SU-DHL-6 (cell line): ENCODE measurements at regions not wholly inside any gene's neighbourhood (a gene's known extent, or its start where the extent isn't known, plus 50 kb on each side); places are given as distances from the start of the nearest gene placed in this dataset.

ENCODE experiments used
- H2AFZ ChIP-seq: fragments of 200-600 bp; sonication (generic); 2 replicates; pipeline ENCODE4 v1.6.1; 2014; ENCODE audit warnings: low read depth, mild to moderate bottlenecking, moderate library complexity, mixed read lengths, antibody characterized with exemption, low read length; ENCODE audit not compliant: severe bottlenecking
- H3F3A ChIP-seq: fragments of 200-600 bp; shearing (Covaris generic); 2 replicates; pipeline ENCODE4 v1.6.0; 2016; ENCODE audit warnings: antibody characterized with exemption, mild to moderate bottlenecking; ENCODE audit not compliant: insufficient read depth
- H3K27ac ChIP-seq: fragments of 200-600 bp; sonication (generic); 2 replicates; pipeline ENCODE4 v1.5.1; 2016; ENCODE audit warnings: low read depth, mild to moderate bottlenecking, low read length, moderate library complexity, mixed read lengths
- H3K27me3 ChIP-seq: fragments of 200-600 bp; sonication (generic), shearing (Covaris generic); 2 replicates; pipeline ENCODE4 v1.6.0; 2014; ENCODE audit warnings: mild to moderate bottlenecking, low read length
- H3K36me3 ChIP-seq: fragments of 200-600 bp; sonication (generic); 2 replicates; pipeline ENCODE4 v1.6.1; 2014; ENCODE audit warnings: mild to moderate bottlenecking, low read length, mixed read lengths
- H3K4me2 ChIP-seq: fragments of 300-600, 200-600 bp; shearing (Covaris generic), sonication (generic); 2 replicates; pipeline ENCODE4 v1.6.0; 2014; ENCODE audit warnings: low read length, low read depth, mild to moderate bottlenecking; ENCODE audit not compliant: poor library complexity, severe bottlenecking
- H3K4me3 ChIP-seq: fragments of 200-600 bp; sonication (generic); 2 replicates; pipeline ENCODE4 v1.5.1; 2014; ENCODE audit warnings: antibody characterized with exemption, low read length, mild to moderate bottlenecking, mixed read lengths; ENCODE audit not compliant: insufficient read depth, poor library complexity, severe bottlenecking
- H3K79me2 ChIP-seq: fragments of 200-600 bp; sonication (generic); 2 replicates; pipeline ENCODE4 v1.6.1; 2014; ENCODE audit warnings: mild to moderate bottlenecking, low read length, moderate library complexity; ENCODE audit not compliant: insufficient read depth
- H3K9ac ChIP-seq: fragments of 200-600 bp; sonication (generic); 2 replicates; pipeline ENCODE4 v1.7.0; 2014; ENCODE audit warnings: mild to moderate bottlenecking, low read length
- H3K9me2 ChIP-seq: fragments of 200-600 bp; sonication (generic); replicated peaks from 2 replicates; pipeline ENCODE4 v1.6.1; 2014; ENCODE audit warnings: low read length; ENCODE audit not compliant: insufficient read depth
- H3K9me3 ChIP-seq: fragments of 200-600 bp; sonication (generic); 2 replicates; pipeline ENCODE4 v1.6.1; 2014; ENCODE audit warnings: low read length, mixed read lengths; ENCODE audit not compliant: insufficient read depth
- H4K20me1 ChIP-seq: fragments of 200-600 bp; sonication (generic); 2 replicates; pipeline ENCODE4 v1.6.1; 2014; ENCODE audit warnings: low read depth, mild to moderate bottlenecking, antibody characterized with exemption, low read length, moderate library complexity, mixed read lengths
- EZH2phosphoT487 ChIP-seq: fragments of 200-600 bp; sonication (generic), shearing (Covaris generic); conservative IDR thresholded peaks from 2 replicates; pipeline ENCODE4 v1.6.1; 2018; ENCODE audit warnings: mild to moderate bottlenecking, antibody characterized with exemption, low read length, moderate library complexity, mixed read lengths
- TF ChIP-seq, protein P1 (sequence below): fragments of 200-600 bp; sonication (generic); IDR thresholded peaks from one replicate; pipeline ENCODE4 v1.5.1; 2017; ENCODE audit warnings: antibody characterized with exemption, mild to moderate bottlenecking, low read length, moderate library complexity; ENCODE audit not compliant: insufficient read depth, poor library complexity, severe bottlenecking

DNA sequence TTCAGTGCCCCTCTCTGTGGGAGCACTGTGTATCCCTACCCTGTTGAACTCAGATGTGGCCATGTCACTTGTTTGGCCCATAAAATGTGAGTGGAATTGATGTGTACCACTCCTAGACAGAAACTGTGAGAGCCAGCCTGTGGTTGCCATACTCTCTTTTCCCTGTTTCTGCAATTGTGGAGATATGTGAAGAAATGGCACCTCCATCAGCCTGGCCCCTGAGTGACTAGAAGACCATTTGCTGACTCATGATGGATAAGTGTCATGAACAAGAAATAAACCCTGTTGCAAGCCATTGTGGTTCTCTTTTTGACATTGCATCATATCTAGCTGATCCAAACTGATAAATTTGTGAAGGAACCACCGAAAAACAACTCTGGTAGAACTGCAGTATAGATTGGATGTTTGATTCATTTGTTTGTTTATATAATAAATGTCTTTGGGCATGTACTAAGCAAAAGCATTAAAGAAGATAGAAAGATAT, 193.7 kb upstream of the FOXN2 start:
- Histone ChIP-seq H3K9me3 (no peaks in the 10 kb centered on the region), H3K4me2 (no peak overlapping the region), H4K20me1 (no peaks in the 10 kb centered on the region), H3F3A (no peaks in the 10 kb centered on the region), H3K9ac (no peak overlapping the region), H3K36me3 (no peaks in the 10 kb centered on the region), H3K79me2 (no peaks in the 10 kb centered on the region), H3K27me3 (no peaks in the 10 kb centered on the region), H3K4me3 (no peak overlapping the region), H2AFZ (no peak overlapping the region), H3K27ac (no peak overlapping the region), H3K9me2 (no peaks in the 10 kb centered on the region)
- TF ChIP-seq, protein P1, sequence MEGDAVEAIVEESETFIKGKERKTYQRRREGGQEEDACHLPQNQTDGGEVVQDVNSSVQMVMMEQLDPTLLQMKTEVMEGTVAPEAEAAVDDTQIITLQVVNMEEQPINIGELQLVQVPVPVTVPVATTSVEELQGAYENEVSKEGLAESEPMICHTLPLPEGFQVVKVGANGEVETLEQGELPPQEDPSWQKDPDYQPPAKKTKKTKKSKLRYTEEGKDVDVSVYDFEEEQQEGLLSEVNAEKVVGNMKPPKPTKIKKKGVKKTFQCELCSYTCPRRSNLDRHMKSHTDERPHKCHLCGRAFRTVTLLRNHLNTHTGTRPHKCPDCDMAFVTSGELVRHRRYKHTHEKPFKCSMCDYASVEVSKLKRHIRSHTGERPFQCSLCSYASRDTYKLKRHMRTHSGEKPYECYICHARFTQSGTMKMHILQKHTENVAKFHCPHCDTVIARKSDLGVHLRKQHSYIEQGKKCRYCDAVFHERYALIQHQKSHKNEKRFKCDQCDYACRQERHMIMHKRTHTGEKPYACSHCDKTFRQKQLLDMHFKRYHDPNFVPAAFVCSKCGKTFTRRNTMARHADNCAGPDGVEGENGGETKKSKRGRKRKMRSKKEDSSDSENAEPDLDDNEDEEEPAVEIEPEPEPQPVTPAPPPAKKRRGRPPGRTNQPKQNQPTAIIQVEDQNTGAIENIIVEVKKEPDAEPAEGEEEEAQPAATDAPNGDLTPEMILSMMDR, result no peak
- TF ChIP-seq EZH2phosphoT487, result no peak

DNA sequence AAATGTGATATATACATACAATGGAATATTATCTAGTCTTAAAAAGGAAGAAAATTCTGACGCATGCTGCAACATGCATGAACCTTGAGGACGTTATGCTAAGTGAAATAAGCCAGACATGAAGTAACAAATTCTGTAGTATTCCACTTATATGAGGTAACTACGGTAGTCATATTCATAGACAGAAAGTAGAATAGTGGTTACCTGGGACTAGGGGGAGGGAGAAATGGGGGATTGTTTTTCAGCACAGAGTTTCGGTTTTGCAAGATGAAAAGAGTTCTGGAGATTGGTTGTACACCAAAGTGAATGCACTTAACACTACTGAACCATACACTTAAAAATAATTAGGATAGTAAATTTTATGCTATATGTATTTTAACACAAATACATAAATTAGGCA, 192.3 kb upstream of the FOXN2 start:
- no peaks in the 10 kb centered on the region for H3K9me3 ChIP-seq
- no peaks in the 10 kb centered on the region for H3K9me2 ChIP-seq
- TF ChIP-seq, protein P1, result no peak
- TF ChIP-seq EZH2phosphoT487, result no peak
- H3K9ac ChIP-seq, result no peak overlapping the region
- no peaks in the 10 kb centered on the region for H4K20me1 ChIP-seq
- H3K79me2 ChIP-seq, result no peaks in the 10 kb centered on the region
- H3K27me3 ChIP-seq, result no peaks in the 10 kb centered on the region
- H3K27ac ChIP-seq, result no peak overlapping the region
- H3F3A ChIP-seq, result no peaks in the 10 kb centered on the region
- no peak overlapping the region for H3K4me2 ChIP-seq
- no peak overlapping the region for H3K4me3 ChIP-seq
- no peak overlapping the region for H2AFZ ChIP-seq
- no peaks in the 10 kb centered on the region for H3K36me3 ChIP-seq

DNA sequence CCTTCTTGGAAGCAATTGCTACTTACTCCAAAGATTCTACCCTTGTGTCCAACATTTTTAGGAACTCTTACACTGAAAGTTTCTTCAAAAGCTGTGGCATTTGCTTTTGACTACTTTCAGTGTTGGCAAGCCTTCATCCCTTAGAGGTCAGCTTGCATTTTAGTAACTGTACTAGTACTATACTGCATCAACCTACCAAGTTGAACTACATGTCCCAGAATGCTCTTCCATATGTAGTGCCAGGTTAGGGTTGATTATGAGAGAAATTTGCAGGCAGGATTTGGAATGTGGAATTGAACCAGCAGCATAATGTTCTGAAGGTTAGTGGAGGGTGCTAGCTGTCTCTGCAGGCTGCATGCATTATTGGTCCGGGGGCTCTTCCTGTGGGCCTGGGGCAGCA, 189.9 kb upstream of the FOXN2 start:
- no peak overlapping the region for H3K9ac ChIP-seq
- no peaks in the 10 kb centered on the region for H4K20me1 ChIP-seq
- no peaks in the 10 kb centered on the region for H3K9me2 ChIP-seq
- no peak overlapping the region for H3K4me2 ChIP-seq
- no peak overlapping the region for H3K4me3 ChIP-seq
- no peaks in the 10 kb centered on the region for H3K9me3 ChIP-seq
- TF ChIP-seq, protein P1, result no peak
- TF ChIP-seq EZH2phosphoT487, result no peak
- no peak overlapping the region for H2AFZ ChIP-seq
- H3K79me2 ChIP-seq, result no peaks in the 10 kb centered on the region
- no peaks in the 10 kb centered on the region for H3K36me3 ChIP-seq
- no peak overlapping the region for H3K27ac ChIP-seq
- H3K27me3 ChIP-seq, result no peaks in the 10 kb centered on the region
- no peaks in the 10 kb centered on the region for H3F3A ChIP-seq
